ENCODE measurements at regions not wholly inside any gene's neighbourhood (a gene's known extent, or its start where the extent isn't known, plus 50 kb on each side); places are given as distances from the start of the nearest gene placed in this dataset.
A peak's percentile ranks its signal among the peaks of the same experiment; 100 is the strongest.
"Not testable (repeated sequence)": the region's sequence is repeated elsewhere in the genome, so short reads cannot be mapped to it uniquely, and the experiment has no call there.

DNA sequence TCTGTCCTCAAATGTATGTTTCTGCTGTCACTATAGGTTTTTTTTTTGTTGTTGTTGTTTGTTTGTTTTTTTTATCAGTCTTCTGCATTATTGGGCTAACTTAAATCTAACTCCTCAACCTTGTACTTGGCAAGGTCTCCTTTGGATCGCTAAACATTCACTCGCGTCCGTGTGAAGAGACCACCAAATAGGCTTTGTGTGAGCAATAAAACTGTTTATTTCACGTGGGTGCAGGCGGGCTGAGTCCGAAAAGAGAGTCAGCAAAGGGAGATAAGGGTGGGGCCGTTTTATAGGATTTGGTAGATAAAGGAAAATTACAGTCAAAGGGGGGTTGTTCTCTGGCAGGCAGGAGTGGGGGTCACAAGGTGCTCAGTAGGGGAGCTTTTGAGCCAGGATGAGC lies 845.6 kb upstream of the ANO3 start:
- not testable (repeated sequence) for H2AK5ac ChIP-seq (ENCODE audit: low read depth, low read length); H3K27ac ChIP-seq (replicated peaks; ENCODE audit: low read length); H3K36me3 ChIP-seq (replicated peaks in 1 of 2; ENCODE audit: control insufficient read depth in 2 of 2, insufficient read depth in 2 of 2, low read length in 2 of 2); H2BK15ac ChIP-seq (ENCODE audit: low read length); H3K23ac ChIP-seq (ENCODE audit: low read depth, low read length, poor library complexity); DNase-seq (ENCODE audit: low spot score); H3K4me2 ChIP-seq (ENCODE audit: insufficient read depth, low read length, poor library complexity, severe bottlenecking); H3K4ac ChIP-seq (ENCODE audit: low read length); H3K4me1 ChIP-seq (ENCODE audit: control insufficient read depth in 2 of 2, insufficient read depth in 1 of 2, low read depth in 1 of 2, low read length in 2 of 2); H4K91ac ChIP-seq (ENCODE audit: low read depth, low read length, poor library complexity); H3K4me3 ChIP-seq (ENCODE audit: low read length in 2 of 2); H3K14ac ChIP-seq (ENCODE audit: low read length); H3K18ac ChIP-seq (ENCODE audit: low read length); H2BK120ac ChIP-seq (ENCODE audit: low read depth, low read length); H3K79me1 ChIP-seq (ENCODE audit: low read depth, low read length); H2BK12ac ChIP-seq (ENCODE audit: low read length); H2BK5ac ChIP-seq (ENCODE audit: low read length); H2AFZ ChIP-seq (ENCODE audit: low read length); H3K27me3 ChIP-seq (ENCODE audit: control insufficient read depth in 3 of 3, insufficient read depth in 3 of 3, low read depth in 1 of 3, low read length in 3 of 3); H3K9ac ChIP-seq (ENCODE audit: low read depth, low read length, poor library complexity); H4K8ac ChIP-seq (ENCODE audit: low read depth, low read length); H3K9me3 ChIP-seq (replicated peaks in 1 of 2; ENCODE audit: control insufficient read depth in 2 of 2, insufficient read depth in 1 of 2, low read depth in 1 of 2, low read length in 2 of 2)
- WGBS, 2 donors (ENCODE audit: extremely low coverage in 2 of 2, insufficient read length in 2 of 2, insufficient replicate concordance in 1 of 2) = no CpG with 5 or more reads among the region's 8 CpGs

DNA sequence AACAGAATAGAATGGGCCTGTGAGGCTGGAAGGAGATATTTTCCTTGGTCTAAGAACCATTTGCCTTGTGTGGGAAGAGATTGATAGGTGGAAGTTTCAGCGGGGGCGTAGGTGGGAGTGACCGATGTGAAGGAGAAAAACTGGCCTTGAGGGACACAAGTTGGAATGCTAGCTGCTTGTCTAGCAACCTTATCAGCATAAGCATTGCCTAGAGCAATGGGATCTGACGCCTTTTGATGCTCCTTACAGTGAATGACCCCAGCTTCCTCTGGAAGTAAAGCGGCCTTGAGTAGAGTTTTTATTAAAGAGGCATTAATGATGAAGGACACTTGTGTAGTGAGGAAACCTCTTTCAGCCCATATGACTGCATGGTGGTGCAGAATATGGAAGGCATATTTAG lies 843.8 kb upstream of the ANO3 start:
- DNase-seq (ENCODE audit: low spot score); H3K14ac ChIP-seq (ENCODE audit: low read length); H3K79me1 ChIP-seq (ENCODE audit: low read depth, low read length); H3K18ac ChIP-seq (ENCODE audit: low read length); H3K4me3 ChIP-seq (ENCODE audit: low read length in 2 of 2); H3K4me2 ChIP-seq (ENCODE audit: insufficient read depth, low read length, poor library complexity, severe bottlenecking); H4K91ac ChIP-seq (ENCODE audit: low read depth, low read length, poor library complexity); H3K36me3 ChIP-seq (replicated peaks in 1 of 2; ENCODE audit: control insufficient read depth in 2 of 2, insufficient read depth in 2 of 2, low read length in 2 of 2); H3K4me1 ChIP-seq (ENCODE audit: control insufficient read depth in 2 of 2, insufficient read depth in 1 of 2, low read depth in 1 of 2, low read length in 2 of 2); H2BK5ac ChIP-seq (ENCODE audit: low read length); H3K27me3 ChIP-seq (ENCODE audit: control insufficient read depth in 3 of 3, insufficient read depth in 3 of 3, low read depth in 1 of 3, low read length in 3 of 3); H3K9ac ChIP-seq (ENCODE audit: low read depth, low read length, poor library complexity); H3K23ac ChIP-seq (ENCODE audit: low read depth, low read length, poor library complexity); H3K9me3 ChIP-seq (replicated peaks in 1 of 2; ENCODE audit: control insufficient read depth in 2 of 2, insufficient read depth in 1 of 2, low read depth in 1 of 2, low read length in 2 of 2); H3K27ac ChIP-seq (replicated peaks; ENCODE audit: low read length); H2AK5ac ChIP-seq (ENCODE audit: low read depth, low read length); H2AFZ ChIP-seq (ENCODE audit: low read length); H2BK12ac ChIP-seq (ENCODE audit: low read length); H2BK120ac ChIP-seq (ENCODE audit: low read depth, low read length); H4K8ac ChIP-seq (ENCODE audit: low read depth, low read length); H3K4ac ChIP-seq (ENCODE audit: low read length); H2BK15ac ChIP-seq (ENCODE audit: low read length): not testable (repeated sequence)
- WGBS, 2 donors (ENCODE audit: extremely low coverage in 2 of 2, insufficient read length in 2 of 2, insufficient replicate concordance in 1 of 2) = no CpG with 5 or more reads among the region's 5 CpGs

DNA sequence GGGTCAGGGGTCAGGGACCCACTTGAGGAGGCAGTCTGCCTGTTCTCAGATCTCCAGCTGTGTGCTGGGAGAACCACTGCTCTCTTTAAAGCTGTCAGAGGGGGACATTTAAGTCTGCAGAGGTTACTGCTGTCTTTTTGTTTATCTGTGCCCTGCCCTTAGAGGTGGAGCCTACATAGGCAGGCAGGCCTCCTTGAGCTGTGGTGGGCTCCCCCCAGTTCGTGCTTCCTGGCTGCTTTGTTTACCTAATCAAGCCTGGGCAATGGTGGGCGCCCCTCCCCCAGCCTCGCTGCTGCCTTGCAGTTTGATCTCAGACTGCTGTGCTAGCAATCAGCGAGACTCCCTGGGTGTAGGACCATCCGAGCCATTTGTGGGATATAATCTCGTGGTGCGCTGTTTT lies 830.5 kb upstream of the ANO3 start:
- H3K4me2 ChIP-seq (ENCODE audit: insufficient read depth, low read length, poor library complexity, severe bottlenecking); H3K79me1 ChIP-seq (ENCODE audit: low read depth, low read length); H3K23ac ChIP-seq (ENCODE audit: low read depth, low read length, poor library complexity); H2BK15ac ChIP-seq (ENCODE audit: low read length); H3K14ac ChIP-seq (ENCODE audit: low read length); H3K4me1 ChIP-seq (ENCODE audit: control insufficient read depth in 2 of 2, insufficient read depth in 1 of 2, low read depth in 1 of 2, low read length in 2 of 2); H2BK5ac ChIP-seq (ENCODE audit: low read length); H3K4me3 ChIP-seq (ENCODE audit: low read length in 2 of 2); H3K9me3 ChIP-seq (replicated peaks in 1 of 2; ENCODE audit: control insufficient read depth in 2 of 2, insufficient read depth in 1 of 2, low read depth in 1 of 2, low read length in 2 of 2); H2BK120ac ChIP-seq (ENCODE audit: low read depth, low read length); H2BK12ac ChIP-seq (ENCODE audit: low read length); H3K18ac ChIP-seq (ENCODE audit: low read length); H3K27ac ChIP-seq (replicated peaks; ENCODE audit: low read length); H4K8ac ChIP-seq (ENCODE audit: low read depth, low read length); H4K91ac ChIP-seq (ENCODE audit: low read depth, low read length, poor library complexity); H3K9ac ChIP-seq (ENCODE audit: low read depth, low read length, poor library complexity); H3K4ac ChIP-seq (ENCODE audit: low read length); H2AK5ac ChIP-seq (ENCODE audit: low read depth, low read length); H3K27me3 ChIP-seq (ENCODE audit: control insufficient read depth in 3 of 3, insufficient read depth in 3 of 3, low read depth in 1 of 3, low read length in 3 of 3); H3K36me3 ChIP-seq (replicated peaks in 1 of 2; ENCODE audit: control insufficient read depth in 2 of 2, insufficient read depth in 2 of 2, low read length in 2 of 2); DNase-seq (ENCODE audit: low spot score): not testable (repeated sequence)
- peak overlapping the region; percentile 78 for H2AFZ ChIP-seq (ENCODE audit: low read length)
- no CpG with 5 or more reads among the region's 7 CpGs for WGBS, 2 donors (ENCODE audit: extremely low coverage in 2 of 2, insufficient read length in 2 of 2, insufficient replicate concordance in 1 of 2)

DNA sequence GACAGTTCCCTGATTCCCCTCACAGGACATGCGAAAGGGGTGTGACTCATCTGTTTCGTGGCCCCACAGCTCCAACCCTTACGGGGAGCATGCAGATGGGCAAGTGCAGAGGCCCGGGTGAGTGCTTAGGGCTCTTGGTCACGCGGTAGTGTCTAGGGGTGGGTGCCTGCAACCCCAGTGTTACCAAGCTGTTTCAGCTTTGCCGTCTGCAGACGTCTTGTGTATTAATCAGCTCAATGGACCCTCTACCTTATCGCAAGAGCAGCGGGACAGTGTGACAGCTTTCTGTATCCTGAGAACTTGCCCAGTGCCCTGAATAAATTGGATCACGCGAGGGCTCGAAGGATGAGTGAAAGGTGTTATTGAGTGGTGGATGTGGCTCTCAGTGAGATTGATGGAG lies 816.4 kb upstream of the ANO3 start:
- H2BK5ac ChIP-seq (ENCODE audit: low read length) = no peak overlapping the region
- H3K18ac ChIP-seq (ENCODE audit: low read length) = no peak overlapping the region
- WGBS, 2 donors (ENCODE audit: extremely low coverage in 2 of 2, insufficient read length in 2 of 2, insufficient replicate concordance in 1 of 2) = no CpG with 5 or more reads among the region's 13 CpGs
- H3K23ac ChIP-seq (ENCODE audit: low read depth, low read length, poor library complexity) = no peak overlapping the region
- H3K14ac ChIP-seq (ENCODE audit: low read length) = no peak overlapping the region
- H3K79me1 ChIP-seq (ENCODE audit: low read depth, low read length) = no peaks in the 10 kb centered on the region
- no peak overlapping the region for H3K9ac ChIP-seq (ENCODE audit: low read depth, low read length, poor library complexity)
- H3K4me3 ChIP-seq (ENCODE audit: low read length in 2 of 2) = no peak overlapping the region
- no peak overlapping the region for H3K27ac ChIP-seq (replicated peaks; ENCODE audit: low read length)
- H2BK120ac ChIP-seq (ENCODE audit: low read depth, low read length) = no peak overlapping the region
- no peak for DNase-seq (ENCODE audit: low spot score)
- H3K9me3 ChIP-seq (replicated peaks in 1 of 2; ENCODE audit: control insufficient read depth in 2 of 2, insufficient read depth in 1 of 2, low read depth in 1 of 2, low read length in 2 of 2) = no peaks in the 10 kb centered on the region
- no peak overlapping the region for H2AK5ac ChIP-seq (ENCODE audit: low read depth, low read length)
- no peak overlapping the region for H3K4ac ChIP-seq (ENCODE audit: low read length)
- H3K4me1 ChIP-seq (ENCODE audit: control insufficient read depth in 2 of 2, insufficient read depth in 1 of 2, low read depth in 1 of 2, low read length in 2 of 2) = no peaks in the 10 kb centered on the region
- no peak overlapping the region for H2BK12ac ChIP-seq (ENCODE audit: low read length)
- no peaks in the 10 kb centered on the region for H3K36me3 ChIP-seq (replicated peaks in 1 of 2; ENCODE audit: control insufficient read depth in 2 of 2, insufficient read depth in 2 of 2, low read length in 2 of 2)
- no peaks in the 10 kb centered on the region for H3K27me3 ChIP-seq (ENCODE audit: control insufficient read depth in 3 of 3, insufficient read depth in 3 of 3, low read depth in 1 of 3, low read length in 3 of 3)
- H2BK15ac ChIP-seq (ENCODE audit: low read length) = no peak overlapping the region
- no peak overlapping the region for H4K91ac ChIP-seq (ENCODE audit: low read depth, low read length, poor library complexity)
- no peak overlapping the region for H4K8ac ChIP-seq (ENCODE audit: low read depth, low read length)
- H3K4me2 ChIP-seq (ENCODE audit: insufficient read depth, low read length, poor library complexity, severe bottlenecking) = no peak overlapping the region
- no peak overlapping the region for H2AFZ ChIP-seq (ENCODE audit: low read length)

All from neuronal stem cell (in vitro differentiated cells).